Prostate gland (tissue), 1 donor: ENCODE measurements at regions not wholly inside any gene's neighbourhood (a gene's known extent, or its start where the extent isn't known, plus 50 kb on each side); places are given as distances from the start of the nearest gene placed in this dataset.

Source experiments
- POLR2A ChIP-seq: fragments of 450-650 bp; IDR thresholded peaks from one replicate; pipeline ENCODE4 v1.6.1; 2016; ENCODE audit warnings: antibody characterized with exemption, mild to moderate bottlenecking
- POLR2AphosphoS5 ChIP-seq: sonication (generic); formaldehyde crosslinking; IDR thresholded peaks from one replicate; pipeline ENCODE4 v1.6.1; 2017; ENCODE audit warnings: antibody characterized with exemption

DNA sequence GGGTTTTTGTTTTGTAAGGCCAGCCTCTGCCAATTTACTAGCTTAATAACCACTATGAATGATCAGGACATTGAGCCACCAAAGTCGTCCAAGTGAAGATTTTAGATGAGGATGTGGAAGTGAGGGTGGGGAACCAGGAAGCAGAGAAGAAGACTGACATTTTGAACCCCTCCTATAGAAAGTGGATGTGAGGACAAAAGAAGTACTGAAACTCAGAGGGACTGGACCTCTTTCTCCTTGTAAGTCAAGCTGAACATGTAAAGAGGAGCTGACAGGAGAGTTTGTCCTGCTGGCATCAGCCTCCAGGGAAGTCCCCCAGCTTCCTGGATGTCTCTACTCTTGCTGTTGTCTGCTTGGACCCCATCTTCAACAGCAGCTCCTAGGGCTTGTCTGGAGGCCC is 338.2 kb upstream of the NCAM1 start:
- TF ChIP-seq POLR2A (no peak), POLR2AphosphoS5 (no peak)
